IMR-90 (cell line): ENCODE measurements at regions not wholly inside any gene's neighbourhood (a gene's known extent, or its start where the extent isn't known, plus 50 kb on each side); places are given as distances from the start of the nearest gene placed in this dataset.

ENCODE experiments used
- BHLHE40 ChIP-seq: fragments of 150-350 bp; IDR thresholded peaks from 2 replicates; pipeline ENCODE4 v1.6.1; 2016; ENCODE audit warnings: mild to moderate bottlenecking, low read depth, low read length
- CTCF ChIP-seq: conservative IDR thresholded peaks from 2 replicates; pipeline ENCODE4 v1.5.1; 2012; ENCODE audit warnings: mild to moderate bottlenecking, low read depth, low read length, improper control_type of control experiment
- MXI1 ChIP-seq: IDR thresholded peaks from 2 replicates; pipeline ENCODE4 v1.6.1; 2012; ENCODE audit warnings: low read depth, mild to moderate bottlenecking, low read length, moderate library complexity, borderline replicate concordance
- NFE2L2 ChIP-seq: fragments of 150-350 bp; IDR thresholded peaks from 2 replicates; pipeline ENCODE4 v1.6.1; 2016; ENCODE audit warnings: low read depth, mild to moderate bottlenecking, low read length
- POLR2A ChIP-seq: IDR thresholded peaks from 2 replicates; pipeline ENCODE4 v1.6.1; 2012; ENCODE audit warnings: mild to moderate bottlenecking, low read depth, low read length
- RAD21 ChIP-seq: IDR thresholded peaks from 2 replicates; pipeline ENCODE4 v1.6.1; 2012; ENCODE audit warnings: low read length, improper control_type of control experiment
- RCOR1 ChIP-seq: IDR thresholded peaks from 2 replicates; pipeline ENCODE4 v1.6.1; 2012; ENCODE audit warnings: mild to moderate bottlenecking, low read length, improper control_type of control experiment; ENCODE audit not compliant: insufficient replicate concordance
- SMC3 ChIP-seq: fragments of 150-350 bp; IDR thresholded peaks from 2 replicates; pipeline ENCODE4 v1.6.1; 2016; ENCODE audit warnings: low read depth, mild to moderate bottlenecking, antibody characterized with exemption, low read length, moderate library complexity

- TF ChIP-seq CTCF (no peak), RAD21 (no peak), POLR2A (no peak), SMC3 (no peak), NFE2L2 (no peak), MXI1 (no peak), BHLHE40 (no peak), RCOR1 (no peak)
Observed at GRCh38 chr17:73765824-73766563, 121.7 kb upstream of the SDK2 start.
